ENCODE measurements at regions not wholly inside any gene's neighbourhood (a gene's known extent, or its start where the extent isn't known, plus 50 kb on each side); places are given as distances from the start of the nearest gene placed in this dataset.

- no peaks in the 10 kb centered on the region for H3K36me3 ChIP-seq (replicated peaks in 1 of 2; ENCODE audit: control insufficient read depth in 1 of 2, insufficient read depth in 2 of 2, low read length in 2 of 2)
- no peak overlapping the region for H3K4me2 ChIP-seq (ENCODE audit: low read depth, low read length)
- in situ Hi-C loops (cut with HindIII; ENCODE audit: extremely low pct_ligation_motif_present, low pct_unique_long_range_greater_than_20kb) (no loop called here), intact Hi-C loops (cut with micrococcal nuclease; ENCODE audit: unreplicated experiment) (no loop called here)
- no peaks in the 10 kb centered on the region for H4K20me1 ChIP-seq (ENCODE audit: insufficient read depth, low read length)
- no peak for FAIRE-seq
- POLR2A ChIA-PET = no interaction called here
- no peaks in the 10 kb centered on the region for H3K4me1 ChIP-seq (ENCODE audit: insufficient read depth, low read length)
- DNase-seq (ENCODE audit: low spot score) = no peak
- no peak overlapping the region for H3K27ac ChIP-seq (ENCODE audit: extremely low read length, insufficient read depth, low read length)
- CTCF ChIA-PET (ENCODE audit: low intra/inter-chr PET ratio, low total read pairs) = no interaction called here
- H3K27me3 ChIP-seq (ENCODE audit: control insufficient read depth in 1 of 2, insufficient read depth in 2 of 2, low read length in 2 of 2) = no peaks in the 10 kb centered on the region; a peak in 2 of 5 replicates
- no peaks in the 10 kb centered on the region for H3K79me2 ChIP-seq (ENCODE audit: insufficient read depth, low read length)
- no peak for ATAC-seq
- no peak overlapping the region for H3K9ac ChIP-seq (ENCODE audit: insufficient read depth, low read depth, low read length)
- no TSS peak for BruUV-seq (replicated peaks)
- no peak overlapping the region for H3K4me3 ChIP-seq (replicated peaks in 1 of 3; ENCODE audit: insufficient read depth in 1 of 3, low read depth in 2 of 3, low read length in 3 of 3)
- WGBS (ENCODE audit: low lambda C conversion rate) = 33% methylated on average over 6 of the region's 6 CpGs
- H2AFZ ChIP-seq (ENCODE audit: low read length) = no peak overlapping the region
- H3K9me3 ChIP-seq (ENCODE audit: low read length) = no peaks in the 10 kb centered on the region
- no peak for TF ChIP-seq ZNF597 (CRISPR knock-in tag; IDR thresholded peaks at IDR 0.05)
- no peak for TF ChIP-seq ZNF407 (CRISPR knock-in tag; IDR thresholded peaks at IDR 0.05; ENCODE audit: not compliant biosample characterization)
- no peak for TF ChIP-seq TERF1 (CRISPR knock-in tag; IDR thresholded peaks at IDR 0.05)
- TF ChIP-seq ZNF646 (CRISPR knock-in tag; IDR thresholded peaks at IDR 0.05) = no peak
- TF ChIP-seq ZNF7 (CRISPR knock-in tag; IDR thresholded peaks at IDR 0.05) = no peak
Measured at GRCh38 chr1:185562461-185563359, 171.5 kb upstream of the HMCN1 start.
